T-cell (primary cell): ENCODE measurements at regions not wholly inside any gene's neighbourhood (a gene's known extent, or its start where the extent isn't known, plus 50 kb on each side); places are given as distances from the start of the nearest gene placed in this dataset.

Experiments
- ATAC-seq, 4 experiments: fragments of 200-7000 bp in 3 of 4; fragments of 150-1000 bp in 1 of 4; cut with Tn5 transposase; replicated peaks in 1 of 4; 1 replicate in 3 of 4; 2 replicates in 1 of 4; pipeline ENCODE4 v1.10.0; 2021; ENCODE audit warnings: moderate library complexity in 3 of 4, mild to moderate bottlenecking in 2 of 4, moderate number of reproducible peaks in 1 of 4
- CTCF ChIA-PET, 2 donors: fragments of 300-600 bp; sonication (Branson Sonifier 250); formaldehyde crosslinking; loops; one replicate each; lab custom pipeline; 2022; ENCODE audit warnings: antibody characterized with exemption in 2 of 2; lab: Charles Lee
- POLR2A ChIA-PET, 2 donors: fragments of 300-600 bp; sonication (Branson Sonifier 250); formaldehyde crosslinking; loops; one replicate each; lab custom pipeline; 2022; ENCODE audit warnings: antibody characterized with exemption in 2 of 2; lab: Charles Lee
- DNase-seq, 35 experiments: peaks; one replicate each; pipeline versions ENCODE4 v3.0.0 to v3.0.0-alpha.2; 2013 to 2023
- H3K27ac ChIP-seq: one replicate; pipeline ENCODE4 v1.5.1; 2013; ENCODE audit warnings: low read length
- H3K27me3 ChIP-seq, 2 experiments: replicated peaks in 1 of 2; 1 replicate in 1 of 2; 2 replicates in 1 of 2; pipeline versions ENCODE4 v1.6.1 to v1.7.0; 2013; ENCODE audit warnings: low read length in 1 of 2, mixed read lengths in 1 of 2; ENCODE audit not compliant: control insufficient read depth in 2 of 2, insufficient read depth in 2 of 2; ENCODE audit errors: extremely low read depth in 1 of 2
- H3K36me3 ChIP-seq, 2 donors: 1 replicate in 1 of 2; 2 replicates in 1 of 2; pipeline versions ENCODE4 v1.6.1 to v1.7.0; 2013; ENCODE audit warnings: low read length in 1 of 2; ENCODE audit not compliant: control insufficient read depth in 2 of 2, insufficient read depth in 1 of 2; ENCODE audit errors: extremely low read depth in 1 of 2
- H3K4me1 ChIP-seq, 2 experiments: 1 replicate in 1 of 2; 2 replicates in 1 of 2; pipeline versions ENCODE4 v1.6.1 to v1.7.0; 2013; ENCODE audit warnings: low read length in 2 of 2, mixed read lengths in 1 of 2; ENCODE audit not compliant: insufficient read depth in 2 of 2, control insufficient read depth in 1 of 2; ENCODE audit errors: extremely low read depth in 1 of 2
- H3K4me3 ChIP-seq, 2 donors: 1 replicate in 1 of 2; 2 replicates in 1 of 2; pipeline versions ENCODE4 v1.5.1 to v1.7.0; 2013; ENCODE audit warnings: mild to moderate bottlenecking in 2 of 2, low read length in 1 of 2, moderate library complexity in 1 of 2; ENCODE audit not compliant: control insufficient read depth in 1 of 2; ENCODE audit errors: extremely low read depth in 1 of 2
- H3K9me3 ChIP-seq: 2 replicates; pipeline ENCODE4 v1.7.0; 2013
- H3K27ac Mint-ChIP-seq, 2 donors: one replicate each; pipeline ENCODE4 v1.8.0; 2020 to 2021; ENCODE audit warnings: mild to moderate bottlenecking in 2 of 2, mixed read lengths in 2 of 2
- H3K27me3 Mint-ChIP-seq, 2 donors: one replicate each; pipeline ENCODE4 v1.8.0; 2021 to 2022; ENCODE audit warnings: mixed read lengths in 2 of 2
- H3K36me3 Mint-ChIP-seq: one replicate; pipeline ENCODE4 v1.8.0; 2021; ENCODE audit warnings: mixed read lengths
- H3K4me1 Mint-ChIP-seq, 3 donors: one replicate each; pipeline ENCODE4 v1.8.0; 2020 to 2022; ENCODE audit warnings: mixed read lengths in 3 of 3, mild to moderate bottlenecking in 1 of 3
- H3K4me3 Mint-ChIP-seq, 3 donors: one replicate each; pipeline ENCODE4 v1.8.0; 2020 to 2022; ENCODE audit warnings: mild to moderate bottlenecking in 3 of 3, mixed read lengths in 3 of 3, moderate library complexity in 3 of 3
- H3K9me3 Mint-ChIP-seq, 3 donors: one replicate each; pipeline ENCODE4 v1.8.0; 2020 to 2022; ENCODE audit warnings: mixed read lengths in 3 of 3
- WGBS: methylation state at CpG from one replicate; pipeline ENCODE4 v1.1.5; 2013; ENCODE audit warnings: missing lambda C conversion rate; ENCODE audit not compliant: insufficient coverage; 5-methylcytosine and 5-hydroxymethylcytosine counted together

DNA sequence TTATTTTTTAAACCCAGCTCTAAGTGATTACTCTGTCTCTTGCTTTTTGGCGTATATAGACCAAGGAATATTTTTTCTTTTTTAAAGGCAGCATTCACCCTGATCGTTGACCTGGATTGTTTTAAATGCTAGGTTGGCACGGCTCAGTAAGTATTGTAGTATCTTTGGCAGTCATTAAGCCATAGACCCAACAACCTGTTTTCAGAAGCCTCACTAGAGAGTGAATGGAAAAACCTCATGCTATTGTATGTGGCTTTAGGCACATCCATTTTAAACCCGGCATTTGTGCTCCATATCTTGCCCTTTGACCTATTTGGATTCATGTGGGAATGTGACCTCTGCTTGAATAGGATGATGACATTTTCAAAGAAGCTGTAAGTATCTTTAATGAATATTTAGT, 183.9 kb downstream of the SNCA start:
- peaks cover 0 to 2% of the 10 kb centered on the region in 2 experiments for H3K27me3 ChIP-seq
- H3K27ac ChIP-seq = no peak overlapping the region
- no peak overlapping the region for H3K4me3 Mint-ChIP-seq
- H3K9me3 ChIP-seq = no peaks in the 10 kb centered on the region
- ChIA-PET POLR2A (no interaction called here), CTCF (interaction anchor here in 1 of 2 donors (0.6 kb wide), 1 partner anchor 35 kb away, joined by 3 read pairs; no protein-coding TSS in a partner anchor)
- H3K4me1 ChIP-seq = no peaks in the 10 kb centered on the region
- no peaks in the 10 kb centered on the region for H3K36me3 ChIP-seq
- H3K27ac Mint-ChIP-seq = no peak overlapping the region
- DNase-seq (no peak), ATAC-seq (no peak)
- H3K4me3 ChIP-seq = no peak overlapping the region
- peaks cover 0 to 3% of the 10 kb centered on the region in 2 donors for H3K27me3 Mint-ChIP-seq
- no peaks in the 10 kb centered on the region for H3K9me3 Mint-ChIP-seq
- no peaks in the 10 kb centered on the region for H3K36me3 Mint-ChIP-seq
- no CpG with 5 or more reads among the region's 4 CpGs for WGBS
- H3K4me1 Mint-ChIP-seq = no peaks in the 10 kb centered on the region

DNA sequence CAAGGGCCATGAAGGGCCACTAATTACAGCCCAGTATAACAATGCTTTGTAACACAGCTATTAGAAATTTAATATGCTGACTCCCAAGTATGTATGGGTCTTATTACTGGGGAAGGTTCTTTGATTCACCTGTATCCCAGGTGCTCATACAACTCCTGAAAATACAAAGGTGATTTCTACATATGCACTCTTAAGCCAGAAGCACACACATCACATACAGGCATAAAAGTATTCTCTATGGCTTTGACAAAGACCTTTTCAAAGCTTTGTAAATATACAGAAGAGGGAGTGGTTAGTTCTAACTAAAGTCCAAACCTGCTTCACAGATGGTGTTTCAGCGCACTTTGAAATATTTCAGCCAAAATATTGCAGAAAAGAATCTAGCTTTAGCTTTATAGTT, 191.5 kb downstream of the SNCA start:
- no peak overlapping the region for H3K27ac Mint-ChIP-seq
- H3K27me3 Mint-ChIP-seq = peaks cover 0 to 5% of the 10 kb centered on the region in 2 donors
- no peak for ATAC-seq
- no peak overlapping the region for H3K4me3 Mint-ChIP-seq
- no peak overlapping the region for H3K27ac ChIP-seq
- H3K4me1 Mint-ChIP-seq = no peaks in the 10 kb centered on the region
- H3K9me3 ChIP-seq = no peaks in the 10 kb centered on the region
- H3K36me3 ChIP-seq = no peaks in the 10 kb centered on the region
- peaks cover 0 to 4% (median 0%) of the 10 kb centered on the region in 3 donors for H3K9me3 Mint-ChIP-seq
- DNase-seq = no peak
- no peaks in the 10 kb centered on the region for H3K4me1 ChIP-seq
- H3K36me3 Mint-ChIP-seq = no peaks in the 10 kb centered on the region
- WGBS = no CpG with 5 or more reads among the region's 1 CpG
- ChIA-PET POLR2A (no interaction called here), CTCF (interaction anchor here in 1 of 2 donors (0.7 kb wide), 2 partner anchors 66 to 72 kb away, joined by 3 to 4 read pairs; no protein-coding TSS in a partner anchor)
- no peak overlapping the region for H3K4me3 ChIP-seq
- peaks cover 0 to 9% of the 10 kb centered on the region in 2 experiments for H3K27me3 ChIP-seq

- H3K4me3 Mint-ChIP-seq = no peak overlapping the region
- Histone ChIP-seq H3K4me3 (no peak overlapping the region), H3K36me3 (no peaks in the 10 kb centered on the region), H3K9me3 (no peaks in the 10 kb centered on the region), H3K27ac (no peak overlapping the region), H3K27me3 (peaks cover 0 to 9% of the 10 kb centered on the region in 2 experiments), H3K4me1 (no peaks in the 10 kb centered on the region)
- H3K27ac Mint-ChIP-seq = no peak overlapping the region
- ChIA-PET POLR2A (no interaction called here), CTCF (no interaction called here)
- H3K4me1 Mint-ChIP-seq = no peaks in the 10 kb centered on the region
- ATAC-seq = no peak
- no peaks in the 10 kb centered on the region for H3K9me3 Mint-ChIP-seq
- WGBS = 100% methylated on average over 1 of the region's 6 CpGs
- no peaks in the 10 kb centered on the region for H3K36me3 Mint-ChIP-seq
- H3K27me3 Mint-ChIP-seq = peaks cover 3 to 6% of the 10 kb centered on the region in 2 donors
- no peak for DNase-seq
Measured at GRCh38 chr4:89641367-89641687, 195.6 kb downstream of the SNCA start.

- H3K4me3 ChIP-seq = no peak overlapping the region
- ChIA-PET POLR2A (no interaction called here), CTCF (no interaction called here)
- no peaks in the 10 kb centered on the region for H3K4me1 ChIP-seq
- no peaks in the 10 kb centered on the region for H3K4me1 Mint-ChIP-seq
- no peak overlapping the region for H3K27ac Mint-ChIP-seq
- peaks cover 0 to 9% of the 10 kb centered on the region in 2 experiments for H3K27me3 ChIP-seq
- H3K36me3 Mint-ChIP-seq = no peaks in the 10 kb centered on the region
- no peak overlapping the region for H3K4me3 Mint-ChIP-seq
- peaks cover 3 to 6% of the 10 kb centered on the region in 2 donors for H3K27me3 Mint-ChIP-seq
- H3K27ac ChIP-seq = no peak overlapping the region
- WGBS = 70% methylated on average over 15 of the region's 17 CpGs
- ATAC-seq (no peak), DNase-seq (peak in 1 of 35 experiments; percentile 5)
- no peaks in the 10 kb centered on the region for H3K9me3 ChIP-seq
- H3K36me3 ChIP-seq = no peaks in the 10 kb centered on the region
- no peaks in the 10 kb centered on the region for H3K9me3 Mint-ChIP-seq
Measured at GRCh38 chr4:89640620-89641366, 196.2 kb downstream of the SNCA start.

GRCh38 chr4:89639395-89639794, 197.6 kb downstream of the SNCA start:
- Mint-ChIP-seq H3K36me3 (no peaks in the 10 kb centered on the region), H3K27ac (no peak overlapping the region), H3K4me3 (no peak overlapping the region), H3K27me3 (peaks cover 3 to 6% of the 10 kb centered on the region in 2 donors), H3K4me1 (no peaks in the 10 kb centered on the region), H3K9me3 (no peaks in the 10 kb centered on the region)
- ATAC-seq = no peak
- ChIA-PET CTCF (no interaction called here), POLR2A (no interaction called here)
- WGBS = 100% methylated on average over 1 of the region's 2 CpGs
- Histone ChIP-seq H3K36me3 (no peaks in the 10 kb centered on the region), H3K4me3 (no peak overlapping the region), H3K4me1 (no peaks in the 10 kb centered on the region), H3K27me3 (peaks cover 0 to 9% of the 10 kb centered on the region in 2 experiments), H3K9me3 (no peaks in the 10 kb centered on the region), H3K27ac (no peak overlapping the region)
- DNase-seq = no peak

DNA sequence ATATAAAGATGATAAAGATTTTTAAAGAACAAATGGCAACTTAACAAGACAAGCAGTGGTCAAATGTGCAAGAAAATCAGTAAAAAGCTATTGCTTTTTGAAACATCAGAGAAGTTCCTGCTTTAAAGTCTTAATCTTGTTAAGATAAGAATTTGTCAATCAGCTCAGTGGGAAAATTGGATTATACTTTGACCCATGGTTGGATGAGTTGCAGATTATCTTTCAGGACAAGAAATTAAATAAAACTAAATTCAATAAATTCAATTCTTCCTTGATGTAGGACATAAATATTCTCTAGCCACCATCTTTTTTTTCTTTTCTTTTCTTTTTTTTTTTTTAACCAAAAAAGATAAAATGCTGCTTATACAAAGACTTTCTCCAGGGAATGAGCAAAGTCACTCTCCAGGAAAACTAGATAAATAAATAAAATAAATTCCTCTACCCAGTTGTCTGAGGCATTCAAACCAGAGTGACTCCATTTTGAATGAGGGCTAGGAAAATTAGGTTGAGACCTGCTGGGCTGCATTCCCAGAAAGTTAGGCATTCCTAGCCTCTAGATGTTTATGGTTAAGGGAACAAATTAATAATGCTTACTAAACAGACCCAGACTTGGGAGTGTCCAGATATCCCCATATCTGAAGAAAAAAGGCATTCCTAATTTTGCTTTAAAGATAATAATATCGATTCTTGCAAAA, 211.2 kb downstream of the SNCA start:
- ChIA-PET CTCF (no interaction called here), POLR2A (no interaction called here)
- H3K4me3 Mint-ChIP-seq = no peak overlapping the region
- peaks cover 14 to 22% of the 10 kb centered on the region in 2 donors for H3K27me3 Mint-ChIP-seq
- Histone ChIP-seq H3K4me1 (no peaks in the 10 kb centered on the region), H3K36me3 (no peaks in the 10 kb centered on the region), H3K27ac (no peak overlapping the region), H3K27me3 (no peaks in the 10 kb centered on the region), H3K9me3 (no peaks in the 10 kb centered on the region), H3K4me3 (no peak overlapping the region)
- no CpG with 5 or more reads among the region's 1 CpG for WGBS
- ATAC-seq (no peak), DNase-seq (no peak)
- no peaks in the 10 kb centered on the region for H3K36me3 Mint-ChIP-seq
- no peaks in the 10 kb centered on the region for H3K9me3 Mint-ChIP-seq
- peaks cover 0 to 9% (median 0%) of the 10 kb centered on the region in 3 donors for H3K4me1 Mint-ChIP-seq
- H3K27ac Mint-ChIP-seq = no peak overlapping the region
